22Rv1 (cell line): ENCODE measurements at regions not wholly inside any gene's neighbourhood (a gene's known extent, or its start where the extent isn't known, plus 50 kb on each side); places are given as distances from the start of the nearest gene placed in this dataset.

ENCODE experiments used
- H3K27ac ChIP-seq: fragments of 450-650 bp; 2 replicates; pipeline ENCODE4 v1.5.1; 2017
- ZFX ChIP-seq: fragments of 450-650 bp; IDR thresholded peaks from 2 replicates; pipeline ENCODE4 v1.6.1; 2017; ENCODE audit warnings: antibody characterized with exemption, borderline replicate concordance
- TF ChIP-seq, protein P1 (sequence below): fragments of 450-650 bp; IDR thresholded peaks from 2 replicates; pipeline ENCODE4 v1.5.1; 2017; ENCODE audit warnings: mild to moderate bottlenecking

DNA sequence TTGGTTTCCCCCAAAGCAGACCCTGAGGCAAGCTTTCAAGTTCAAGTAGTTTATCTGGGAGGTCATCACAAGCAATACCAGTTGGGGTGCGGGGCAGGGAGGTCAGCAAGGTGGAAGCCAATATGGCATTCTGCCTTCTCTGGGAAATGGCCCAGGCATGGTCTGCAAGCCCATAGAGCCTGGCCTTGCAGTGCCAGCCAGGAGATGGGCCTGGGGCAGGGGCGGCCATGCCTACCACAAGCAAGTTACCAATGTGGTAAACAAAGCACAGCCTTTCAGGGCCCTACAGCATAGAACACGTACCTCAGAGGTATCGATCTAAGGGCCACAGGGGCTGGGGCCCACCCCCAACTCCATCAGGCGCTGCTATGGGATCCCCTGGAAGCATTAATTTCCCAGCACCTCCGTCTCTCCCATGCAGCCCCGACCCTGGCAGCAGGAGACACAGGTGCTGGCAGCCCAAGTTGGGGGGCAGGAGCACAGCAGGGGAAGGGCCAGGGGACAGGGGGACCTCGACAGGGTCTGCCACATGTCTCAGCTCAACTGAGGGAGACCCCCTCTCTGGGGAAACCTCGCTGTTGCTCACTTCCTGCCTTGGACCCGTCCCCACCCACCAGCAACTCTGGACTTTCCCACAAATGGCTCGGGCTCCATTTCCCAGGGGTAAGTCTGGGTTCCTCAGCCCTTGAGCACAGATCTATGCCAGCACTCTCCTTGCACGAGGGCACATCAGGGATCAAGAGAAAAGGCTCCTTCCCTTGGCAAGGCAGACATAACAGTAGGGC is 369.0 kb downstream of the PREX1 start:
- TF ChIP-seq, protein P1, sequence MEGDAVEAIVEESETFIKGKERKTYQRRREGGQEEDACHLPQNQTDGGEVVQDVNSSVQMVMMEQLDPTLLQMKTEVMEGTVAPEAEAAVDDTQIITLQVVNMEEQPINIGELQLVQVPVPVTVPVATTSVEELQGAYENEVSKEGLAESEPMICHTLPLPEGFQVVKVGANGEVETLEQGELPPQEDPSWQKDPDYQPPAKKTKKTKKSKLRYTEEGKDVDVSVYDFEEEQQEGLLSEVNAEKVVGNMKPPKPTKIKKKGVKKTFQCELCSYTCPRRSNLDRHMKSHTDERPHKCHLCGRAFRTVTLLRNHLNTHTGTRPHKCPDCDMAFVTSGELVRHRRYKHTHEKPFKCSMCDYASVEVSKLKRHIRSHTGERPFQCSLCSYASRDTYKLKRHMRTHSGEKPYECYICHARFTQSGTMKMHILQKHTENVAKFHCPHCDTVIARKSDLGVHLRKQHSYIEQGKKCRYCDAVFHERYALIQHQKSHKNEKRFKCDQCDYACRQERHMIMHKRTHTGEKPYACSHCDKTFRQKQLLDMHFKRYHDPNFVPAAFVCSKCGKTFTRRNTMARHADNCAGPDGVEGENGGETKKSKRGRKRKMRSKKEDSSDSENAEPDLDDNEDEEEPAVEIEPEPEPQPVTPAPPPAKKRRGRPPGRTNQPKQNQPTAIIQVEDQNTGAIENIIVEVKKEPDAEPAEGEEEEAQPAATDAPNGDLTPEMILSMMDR = no peak
- no peak for TF ChIP-seq ZFX

DNA sequence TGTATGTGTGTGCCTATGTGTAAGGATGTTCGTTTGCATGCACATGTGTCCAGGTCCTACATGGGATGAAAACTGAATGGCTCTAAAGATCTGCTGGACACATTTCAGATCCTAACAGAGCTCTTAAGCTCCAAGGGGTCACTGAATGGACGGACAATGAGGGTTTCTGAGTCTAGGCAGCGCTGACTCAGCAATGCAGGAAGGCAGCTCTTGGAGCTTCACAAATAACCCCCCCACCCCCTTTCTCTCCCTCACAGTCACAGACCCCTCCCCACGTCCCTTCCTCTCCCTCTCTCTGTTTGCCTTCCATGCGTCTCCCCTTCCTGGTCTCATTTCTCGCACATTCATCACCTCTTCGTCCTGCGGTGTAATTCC is 369.8 kb downstream of the PREX1 start:
- TF ChIP-seq, protein P1 = no peak
- no peak for TF ChIP-seq ZFX
- no peak overlapping the region for H3K27ac ChIP-seq

More for the DNA sequence above, 369.0 kb downstream of the PREX1 start:
- H3K27ac ChIP-seq = no peak overlapping the region

DNA sequence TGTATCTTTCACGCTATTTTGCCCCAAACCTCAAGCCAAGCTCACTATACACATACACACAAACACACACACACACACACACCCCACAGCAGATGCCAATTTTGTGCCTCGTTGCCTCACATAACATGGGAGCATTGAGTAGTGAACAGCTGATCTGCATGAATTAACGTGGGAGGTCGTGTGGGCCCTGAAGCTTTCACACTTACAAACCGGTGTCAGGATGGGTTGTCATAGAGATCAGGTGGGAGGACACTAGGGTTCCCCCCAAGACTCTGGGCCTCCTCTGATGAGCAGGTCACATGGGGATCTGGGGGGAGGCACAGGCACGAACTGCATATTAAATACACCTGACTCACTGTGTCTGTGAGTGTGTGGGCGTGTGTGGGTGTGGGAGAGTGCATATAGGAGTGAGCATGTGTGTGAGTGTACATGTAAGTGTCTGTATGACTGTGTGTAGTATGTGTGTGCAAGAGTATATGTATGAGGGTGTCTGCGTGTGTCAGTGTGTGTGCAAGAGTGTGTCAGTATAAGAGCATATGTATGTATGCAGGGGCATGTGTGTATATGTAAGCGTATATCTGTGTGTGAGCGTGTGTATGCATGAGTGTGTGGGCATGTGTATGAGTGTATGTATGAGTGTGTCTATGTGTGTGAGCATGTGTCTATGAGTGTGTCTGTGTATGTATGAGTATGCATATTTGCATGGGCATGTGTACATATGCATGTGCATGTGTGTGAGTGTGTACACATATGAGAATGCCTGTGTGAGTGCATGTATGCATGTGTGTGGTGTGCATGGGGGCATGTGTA is 370.4 kb downstream of the PREX1 start:
- no peak overlapping the region for H3K27ac ChIP-seq
- TF ChIP-seq, protein P1 = no peak
- no peak for TF ChIP-seq ZFX

DNA sequence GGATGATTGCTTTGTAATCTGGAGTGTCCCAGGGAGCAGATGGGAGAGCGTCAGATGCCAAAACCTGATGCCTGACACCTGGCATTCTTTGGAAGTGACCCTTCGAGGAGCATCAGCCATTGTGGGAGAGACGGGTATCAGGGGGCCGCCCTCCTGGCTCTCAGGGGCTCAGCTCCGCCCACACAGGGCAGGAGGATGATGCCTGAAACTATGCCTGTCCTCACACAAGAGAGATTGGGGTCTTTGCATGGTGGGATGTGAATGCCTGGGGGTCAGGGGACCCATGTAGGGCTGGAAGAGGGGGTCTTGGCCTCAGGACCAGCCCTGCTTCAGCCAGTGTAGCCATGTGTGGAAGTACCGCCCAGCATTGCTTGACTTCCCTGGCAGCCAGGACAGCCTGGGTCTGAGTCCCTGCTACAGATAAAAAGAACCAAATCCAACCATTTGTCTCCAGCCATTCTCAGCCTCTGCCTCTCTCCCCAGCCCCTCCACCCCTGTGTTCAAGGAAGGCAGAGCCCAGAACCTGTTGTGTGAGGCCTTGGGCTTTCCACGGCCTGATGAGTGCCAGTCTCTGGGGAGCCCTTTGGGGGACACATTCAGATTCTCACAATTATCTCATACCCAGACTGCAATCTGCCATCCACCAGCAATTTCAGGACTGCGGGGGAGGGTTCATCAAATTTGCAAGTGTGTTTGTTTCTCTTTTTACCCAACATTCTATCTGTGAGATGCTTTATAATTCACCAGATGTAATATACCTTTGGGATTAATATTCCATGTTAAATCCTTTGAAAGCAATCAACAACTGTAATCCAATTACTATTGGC is 371.2 kb downstream of the PREX1 start:
- no peak overlapping the region for H3K27ac ChIP-seq
- TF ChIP-seq, protein P1 = no peak
- no peak for TF ChIP-seq ZFX

DNA sequence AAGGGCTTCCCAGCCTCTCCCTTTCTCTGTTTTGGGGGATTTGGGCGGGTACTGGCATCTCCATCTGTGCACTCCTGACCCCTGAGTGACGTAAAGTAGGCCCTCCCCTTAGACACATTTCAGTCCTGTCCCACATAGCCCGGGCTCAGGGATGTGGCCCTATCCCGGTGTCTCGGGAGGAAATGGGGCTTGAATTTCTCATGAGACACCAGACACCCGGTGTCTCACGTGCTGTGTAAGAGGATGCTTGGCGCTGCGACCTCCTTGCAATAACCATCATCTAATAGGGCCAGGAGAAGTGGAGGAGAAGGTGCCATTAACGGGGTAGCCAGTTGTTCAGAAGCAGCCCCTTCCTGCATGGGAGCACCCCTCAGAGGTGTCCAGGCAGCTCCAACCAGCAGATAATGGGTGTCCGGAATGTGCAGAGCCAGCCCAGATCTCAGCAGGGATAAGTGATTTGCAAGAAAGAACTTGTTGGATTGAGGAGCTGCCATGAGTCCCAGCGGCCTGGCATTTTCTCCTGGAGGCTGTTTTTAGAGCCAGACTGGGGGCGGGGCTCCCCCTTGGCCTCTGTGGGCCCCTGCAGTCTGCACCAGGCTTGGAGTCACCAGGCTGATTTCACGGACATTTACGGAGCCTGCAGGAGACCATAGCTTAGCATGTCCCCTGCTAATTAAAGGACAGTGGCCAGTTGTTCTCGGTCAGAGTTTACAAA is 372.0 kb downstream of the PREX1 start:
- TF ChIP-seq ZFX = no peak
- TF ChIP-seq, protein P1 = no peak
- H3K27ac ChIP-seq = no peak overlapping the region

DNA sequence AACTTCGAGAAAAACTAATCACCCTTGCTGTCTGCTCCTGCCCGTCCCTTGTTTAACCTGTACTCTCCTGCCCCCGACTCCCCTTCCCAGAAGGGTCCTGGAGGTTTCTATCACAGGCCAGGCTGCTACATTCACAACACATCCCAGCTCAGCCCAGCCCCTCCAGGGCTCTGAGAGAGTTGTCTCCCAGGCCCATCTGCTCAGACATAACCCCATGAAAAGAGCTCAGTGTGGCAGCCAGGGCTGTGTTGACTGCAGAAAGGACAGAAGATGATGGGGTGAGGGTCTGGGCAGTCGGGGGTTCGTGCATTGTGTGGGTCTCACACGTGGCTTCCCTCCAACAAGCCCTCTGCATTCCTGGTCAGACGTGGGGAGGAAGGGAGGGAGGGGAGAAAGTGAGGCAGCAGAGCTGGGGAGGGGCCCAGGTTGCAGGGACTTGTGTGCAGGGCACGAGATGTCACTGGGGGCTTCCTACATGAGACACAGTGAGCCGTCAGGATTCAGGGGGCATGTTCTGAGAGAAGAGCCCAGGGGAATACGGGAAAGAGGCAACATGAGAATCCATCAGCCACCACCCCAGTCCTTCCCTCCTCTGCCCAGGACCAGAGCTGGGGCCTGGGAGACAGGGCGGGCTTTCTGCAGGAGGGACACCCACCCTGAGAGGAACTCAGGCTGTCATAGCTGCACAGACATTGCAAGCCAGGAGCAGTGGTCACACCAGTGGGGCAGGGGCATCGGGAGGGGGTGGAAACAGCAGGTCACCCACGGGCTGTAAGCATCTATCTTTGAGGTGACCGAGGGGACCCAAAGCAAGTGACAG is 372.9 kb downstream of the PREX1 start:
- H3K27ac ChIP-seq = no peak overlapping the region
- TF ChIP-seq, protein P1 = no peak
- no peak for TF ChIP-seq ZFX
